ENCODE measurements at regions not wholly inside any gene's neighbourhood (a gene's known extent, or its start where the extent isn't known, plus 50 kb on each side); places are given as distances from the start of the nearest gene placed in this dataset.

GRCh38 chr12:94805749-94806529 lies 155.6 kb upstream of the TMCC3 start:
- no peak for ATAC-seq (ENCODE audit: insufficient read depth, low read depth)
- Histone ChIP-seq H3K9me3 (ENCODE audit: insufficient read depth, low read length, severe bottlenecking) (no peaks in the 10 kb centered on the region), H3K4me3 (ENCODE audit: low read depth in 1 of 2, low read length in 2 of 2) (no peak overlapping the region), H3K27me3 (ENCODE audit: insufficient read depth, low read length, poor library complexity) (no peaks in the 10 kb centered on the region), H3K79me2 (ENCODE audit: insufficient read depth, low read length) (no peaks in the 10 kb centered on the region), H4K20me1 (ENCODE audit: insufficient read depth, low read length) (no peaks in the 10 kb centered on the region), H3K27ac (ENCODE audit: low read length) (no peak overlapping the region), H3K36me3 (ENCODE audit: insufficient read depth, low read length) (no peaks in the 10 kb centered on the region), H2AFZ (ENCODE audit: low read depth, low read length) (no peak overlapping the region), H3K4me2 (ENCODE audit: insufficient read depth, low read length) (no peak overlapping the region), H3K4me1 (ENCODE audit: insufficient read depth, low read length) (no peaks in the 10 kb centered on the region), H3K9ac (ENCODE audit: low read depth, low read length) (no peak overlapping the region)
- TF ChIP-seq, protein P1, sequence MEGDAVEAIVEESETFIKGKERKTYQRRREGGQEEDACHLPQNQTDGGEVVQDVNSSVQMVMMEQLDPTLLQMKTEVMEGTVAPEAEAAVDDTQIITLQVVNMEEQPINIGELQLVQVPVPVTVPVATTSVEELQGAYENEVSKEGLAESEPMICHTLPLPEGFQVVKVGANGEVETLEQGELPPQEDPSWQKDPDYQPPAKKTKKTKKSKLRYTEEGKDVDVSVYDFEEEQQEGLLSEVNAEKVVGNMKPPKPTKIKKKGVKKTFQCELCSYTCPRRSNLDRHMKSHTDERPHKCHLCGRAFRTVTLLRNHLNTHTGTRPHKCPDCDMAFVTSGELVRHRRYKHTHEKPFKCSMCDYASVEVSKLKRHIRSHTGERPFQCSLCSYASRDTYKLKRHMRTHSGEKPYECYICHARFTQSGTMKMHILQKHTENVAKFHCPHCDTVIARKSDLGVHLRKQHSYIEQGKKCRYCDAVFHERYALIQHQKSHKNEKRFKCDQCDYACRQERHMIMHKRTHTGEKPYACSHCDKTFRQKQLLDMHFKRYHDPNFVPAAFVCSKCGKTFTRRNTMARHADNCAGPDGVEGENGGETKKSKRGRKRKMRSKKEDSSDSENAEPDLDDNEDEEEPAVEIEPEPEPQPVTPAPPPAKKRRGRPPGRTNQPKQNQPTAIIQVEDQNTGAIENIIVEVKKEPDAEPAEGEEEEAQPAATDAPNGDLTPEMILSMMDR (IDR thresholded peaks at IDR 0.05; ENCODE audit: borderline replicate concordance, extremely low read depth, low read length, poor library complexity, severe bottlenecking), result no peak
- no peak for TF ChIP-seq EZH2 (IDR thresholded peaks at IDR 0.05; ENCODE audit: borderline replicate concordance, low read depth, low read length, severe bottlenecking)
- no peak for DNase-seq

GRCh38 chr12:94803939-94804338 lies 153.6 kb upstream of the TMCC3 start:
- no peaks in the 10 kb centered on the region for H3K79me2 ChIP-seq (ENCODE audit: insufficient read depth, low read length)
- H3K4me1 ChIP-seq (ENCODE audit: insufficient read depth, low read length), result no peaks in the 10 kb centered on the region
- H3K9ac ChIP-seq (ENCODE audit: low read depth, low read length), result no peak overlapping the region
- H4K20me1 ChIP-seq (ENCODE audit: insufficient read depth, low read length), result no peaks in the 10 kb centered on the region
- no peaks in the 10 kb centered on the region for H3K9me3 ChIP-seq (ENCODE audit: insufficient read depth, low read length, severe bottlenecking)
- no peaks in the 10 kb centered on the region for H3K27me3 ChIP-seq (ENCODE audit: insufficient read depth, low read length, poor library complexity)
- H3K4me2 ChIP-seq (ENCODE audit: insufficient read depth, low read length), result no peak overlapping the region
- no peak overlapping the region for H3K4me3 ChIP-seq (ENCODE audit: low read depth in 1 of 2, low read length in 2 of 2)
- no peak overlapping the region for H3K27ac ChIP-seq (ENCODE audit: low read length)
- H3K36me3 ChIP-seq (ENCODE audit: insufficient read depth, low read length), result no peaks in the 10 kb centered on the region
- no peak for ATAC-seq (ENCODE audit: insufficient read depth, low read depth)
- H2AFZ ChIP-seq (ENCODE audit: low read depth, low read length), result no peak overlapping the region
- DNase-seq, result no peak
- TF ChIP-seq, protein P1 (IDR thresholded peaks at IDR 0.05; ENCODE audit: borderline replicate concordance, extremely low read depth, low read length, poor library complexity, severe bottlenecking), result no peak

DNA sequence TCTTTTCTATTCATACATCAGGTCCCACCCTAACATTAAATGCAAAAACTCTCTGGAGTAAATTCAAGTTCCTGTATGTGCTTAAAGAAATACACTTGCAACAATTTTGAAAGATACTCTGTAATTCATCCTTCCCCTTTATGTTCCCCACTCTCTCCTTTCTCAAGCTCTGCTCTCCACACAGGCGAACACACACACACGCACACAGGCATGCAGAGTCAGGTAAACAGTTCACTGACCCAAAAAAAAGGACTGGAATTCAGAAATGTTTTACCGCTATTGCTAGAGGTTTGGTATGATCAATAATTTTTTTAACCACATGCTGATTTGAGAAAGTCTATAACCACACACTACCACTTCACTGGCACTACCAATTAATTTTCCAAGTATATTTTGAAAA lies 152.4 kb upstream of the TMCC3 start:
- Histone ChIP-seq H3K27ac (ENCODE audit: low read length) (no peak overlapping the region), H3K4me1 (ENCODE audit: insufficient read depth, low read length) (no peaks in the 10 kb centered on the region), H3K9ac (ENCODE audit: low read depth, low read length) (no peak overlapping the region), H3K4me2 (ENCODE audit: insufficient read depth, low read length) (no peak overlapping the region), H2AFZ (ENCODE audit: low read depth, low read length) (no peak overlapping the region), H3K79me2 (ENCODE audit: insufficient read depth, low read length) (no peaks in the 10 kb centered on the region), H3K36me3 (ENCODE audit: insufficient read depth, low read length) (no peaks in the 10 kb centered on the region), H3K4me3 (ENCODE audit: low read depth in 1 of 2, low read length in 2 of 2) (no peak overlapping the region), H4K20me1 (ENCODE audit: insufficient read depth, low read length) (no peaks in the 10 kb centered on the region), H3K27me3 (ENCODE audit: insufficient read depth, low read length, poor library complexity) (no peaks in the 10 kb centered on the region), H3K9me3 (ENCODE audit: insufficient read depth, low read length, severe bottlenecking) (no peaks in the 10 kb centered on the region)
- ATAC-seq (ENCODE audit: insufficient read depth, low read depth) (no peak), DNase-seq (no peak)
- no peak for TF ChIP-seq EZH2 (IDR thresholded peaks at IDR 0.05; ENCODE audit: borderline replicate concordance, low read depth, low read length, severe bottlenecking)
- TF ChIP-seq, protein P1 (IDR thresholded peaks at IDR 0.05; ENCODE audit: borderline replicate concordance, extremely low read depth, low read length, poor library complexity, severe bottlenecking), result no peak
